HG02588 (cell line): ENCODE measurements at regions not wholly inside any gene's neighbourhood (a gene's known extent, or its start where the extent isn't known, plus 50 kb on each side); places are given as distances from the start of the nearest gene placed in this dataset.

ENCODE experiments used
- ATAC-seq: cut with Tn5 transposase; IDR thresholded peaks from one replicate; pipeline ENCODE4 v1.9.1; 2021; ENCODE audit warnings: mild to moderate bottlenecking, moderate library complexity; ENCODE audit not compliant: unreplicated experiment

- no peak for ATAC-seq
Observed at GRCh38 chrX:10021461-10022272, 54.5 kb downstream of the CLDN34 start.

DNA sequence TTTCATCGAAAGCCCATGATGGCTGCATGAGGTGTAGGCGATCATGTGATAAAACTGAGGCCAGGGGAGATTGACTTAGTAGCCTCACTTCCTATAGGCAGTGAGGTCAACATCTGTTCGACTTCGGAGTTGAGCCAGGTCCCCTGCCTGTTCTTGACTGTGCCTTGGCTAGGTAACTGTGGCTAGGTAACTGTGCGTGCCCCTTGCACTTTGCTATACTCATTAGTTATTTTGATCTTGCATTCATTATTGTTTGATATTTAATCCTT lies 55.0 kb downstream of the CLDN34 start:
- no peak for ATAC-seq

DNA sequence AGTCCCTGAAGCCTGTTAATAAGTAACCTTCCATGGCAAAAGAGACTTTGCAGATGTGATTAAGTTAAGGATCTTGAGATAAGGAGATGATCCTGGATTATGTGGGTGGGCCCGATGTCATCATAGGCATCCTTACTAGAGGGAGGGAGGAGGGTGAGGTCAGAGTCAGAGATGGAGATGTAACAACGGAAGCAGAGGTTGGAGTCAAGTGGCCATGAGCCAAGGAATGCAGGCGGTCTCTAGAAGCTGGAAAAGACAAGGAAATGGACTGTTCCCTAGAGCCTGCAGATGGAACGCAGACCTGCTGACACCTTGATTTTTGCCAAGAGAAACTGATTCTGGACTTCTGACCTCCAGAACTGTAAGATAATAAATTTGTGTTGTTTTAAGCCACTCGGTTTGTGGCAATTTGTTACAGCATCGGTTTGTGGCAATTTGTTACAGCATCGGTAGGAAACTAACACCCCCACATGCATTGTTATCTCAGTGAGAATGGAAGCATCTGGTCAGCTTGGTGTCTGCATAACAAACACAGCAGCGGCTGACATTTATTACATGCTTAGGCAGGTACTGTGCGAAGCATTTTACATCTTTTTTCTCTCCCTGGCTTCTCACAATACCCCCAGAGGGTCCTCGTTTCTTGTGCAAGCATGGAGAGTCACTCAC lies 55.6 kb downstream of the CLDN34 start:
- no peak for ATAC-seq

GRCh38 chrX:10023821-10024220 lies 56.7 kb downstream of the CLDN34 start:
- no peak for ATAC-seq

GRCh38 chrX:10025742-10026493 lies 58.8 kb downstream of the CLDN34 start:
- ATAC-seq = no peak

DNA sequence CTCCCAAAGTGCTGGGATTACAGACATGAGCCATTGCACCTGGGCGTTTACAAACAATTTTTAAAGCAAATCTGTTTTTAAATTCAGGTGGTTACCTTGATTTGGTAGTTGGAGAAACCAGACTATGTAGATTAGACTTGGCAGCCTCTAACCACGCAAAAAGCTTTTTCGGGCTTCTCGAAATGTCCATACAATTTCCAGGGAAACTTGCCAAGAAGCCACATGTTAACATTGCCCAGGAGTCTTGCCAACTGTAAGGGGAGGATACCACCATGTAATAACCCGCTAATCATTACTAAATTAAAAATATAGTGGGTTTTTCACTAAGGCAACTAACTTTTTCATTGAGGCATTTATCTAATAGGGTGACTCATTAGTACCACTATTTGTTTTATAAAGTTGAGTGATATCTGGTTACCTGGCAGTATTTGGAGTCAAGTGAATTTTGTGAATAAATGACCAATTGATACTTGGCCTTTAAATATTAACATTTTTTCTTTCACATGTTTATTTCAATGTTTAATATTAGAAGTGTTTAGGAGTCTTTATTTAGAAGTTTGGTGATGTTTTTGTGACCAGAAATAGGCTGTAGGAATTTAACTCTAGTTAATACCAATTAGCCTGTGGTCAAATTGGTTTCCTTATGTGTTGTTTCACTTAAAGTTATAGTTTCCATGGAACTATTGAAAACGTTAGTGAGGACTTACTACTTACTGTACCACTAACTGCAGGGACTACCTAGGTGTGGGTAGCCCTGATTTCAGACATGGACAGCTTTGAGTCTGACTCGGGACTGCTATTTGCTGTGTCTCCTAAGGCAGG lies 61.3 kb downstream of the CLDN34 start:
- no peak for ATAC-seq

- ATAC-seq = no peak
Observed at GRCh38 chrX:10030570-10030969, 63.4 kb downstream of the CLDN34 start.

GRCh38 chrX:10031746-10032145 lies 64.6 kb downstream of the CLDN34 start:
- ATAC-seq = no peak

GRCh38 chrX:10032147-10032546 lies 65.0 kb downstream of the CLDN34 start:
- no peak for ATAC-seq

- ATAC-seq = no peak
Observed at GRCh38 chrX:10033375-10034007, 66.3 kb downstream of the CLDN34 start.

GRCh38 chrX:10034740-10035260 lies 67.6 kb downstream of the CLDN34 start:
- no peak for ATAC-seq

GRCh38 chrX:10038585-10038984 lies 71.4 kb downstream of the CLDN34 start:
- no peak for ATAC-seq

- no peak for ATAC-seq
Observed at GRCh38 chrX:10039821-10040793, 72.9 kb downstream of the CLDN34 start.

GRCh38 chrX:10040961-10041360 lies 73.8 kb downstream of the CLDN34 start:
- ATAC-seq = no peak

- ATAC-seq = no peak
Observed at GRCh38 chrX:10041383-10041782, 74.2 kb downstream of the CLDN34 start.

GRCh38 chrX:10042055-10042454 lies 74.9 kb downstream of the CLDN34 start:
- ATAC-seq = no peak

GRCh38 chrX:10043386-10043785 lies 76.2 kb downstream of the CLDN34 start:
- ATAC-seq = no peak

GRCh38 chrX:10044021-10044420 lies 76.9 kb downstream of the CLDN34 start:
- no peak for ATAC-seq

GRCh38 chrX:10045327-10046000 lies 78.3 kb downstream of the CLDN34 start:
- no peak for ATAC-seq
